ENCODE measurements at regions not wholly inside any gene's neighbourhood (a gene's known extent, or its start where the extent isn't known, plus 50 kb on each side); places are given as distances from the start of the nearest gene placed in this dataset.

DNA sequence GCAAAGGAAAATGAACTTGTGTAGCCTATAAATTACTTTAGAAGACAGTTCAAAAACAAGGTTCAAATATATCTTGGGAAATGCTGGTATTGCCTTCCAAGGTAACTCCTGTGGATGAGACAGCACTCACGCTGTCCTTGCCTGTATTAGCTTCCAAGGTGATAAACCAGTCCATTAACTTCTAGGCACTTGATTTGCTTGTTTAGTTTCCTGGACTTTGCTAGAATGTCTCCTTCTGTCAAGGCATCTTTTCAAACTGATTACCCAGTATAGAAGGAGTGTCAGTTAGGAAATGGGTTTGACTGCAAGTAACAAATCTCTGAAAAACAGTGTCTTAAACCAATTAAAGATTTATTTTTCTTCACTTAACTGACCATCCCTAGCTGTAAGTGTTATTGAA is 103.4 kb upstream of the SLC22A23 start:
- no peak for DNase-seq (ENCODE audit: extremely low read depth, low read depth)

GRCh38 chr6:3559561-3559960 is 102.7 kb upstream of the SLC22A23 start:
- no peak for DNase-seq (ENCODE audit: extremely low read depth, low read depth)

DNA sequence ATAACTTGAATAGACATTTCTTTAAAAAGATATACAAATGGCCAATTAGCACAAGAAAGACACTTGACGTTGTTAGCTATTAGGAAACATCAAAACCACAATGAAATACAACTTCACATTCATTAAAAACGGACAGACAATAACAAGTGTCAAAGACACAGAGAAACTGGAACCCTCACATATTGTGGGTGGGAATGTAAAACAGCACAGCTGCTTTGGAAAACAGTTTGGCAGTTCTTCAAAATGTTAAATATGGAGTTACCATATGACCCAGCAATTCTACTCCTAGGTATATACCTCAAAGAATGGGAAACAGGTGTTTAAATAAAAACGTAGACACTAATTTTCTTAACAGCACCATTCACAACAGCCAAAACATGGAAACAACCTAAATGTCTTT is 100.5 kb upstream of the SLC22A23 start:
- no peak for DNase-seq (ENCODE audit: extremely low read depth, low read depth)

DNA sequence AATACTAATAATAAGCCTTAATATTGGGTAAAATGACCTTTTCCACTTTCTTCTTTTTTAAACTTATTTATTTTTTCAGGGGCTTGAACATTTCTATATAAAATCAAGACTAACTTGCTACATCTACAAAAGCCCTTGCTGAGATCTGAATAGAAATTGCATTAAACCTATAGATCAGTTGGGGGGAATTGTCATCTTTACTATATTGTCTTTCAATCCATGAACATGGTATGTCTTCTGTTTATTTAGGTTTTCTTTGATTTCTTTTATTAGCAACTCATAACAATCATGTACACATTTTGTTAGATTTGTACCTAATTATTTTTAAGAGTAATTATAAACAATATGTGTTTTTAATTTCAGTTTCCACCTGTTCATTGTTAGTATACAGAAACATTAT is 96.4 kb upstream of the SLC22A23 start:
- no peak for DNase-seq (ENCODE audit: extremely low read depth, low read depth)

GRCh38 chr6:3551716-3552511 is 95.1 kb upstream of the SLC22A23 start:
- no peak for DNase-seq (ENCODE audit: extremely low read depth, low read depth)

DNA sequence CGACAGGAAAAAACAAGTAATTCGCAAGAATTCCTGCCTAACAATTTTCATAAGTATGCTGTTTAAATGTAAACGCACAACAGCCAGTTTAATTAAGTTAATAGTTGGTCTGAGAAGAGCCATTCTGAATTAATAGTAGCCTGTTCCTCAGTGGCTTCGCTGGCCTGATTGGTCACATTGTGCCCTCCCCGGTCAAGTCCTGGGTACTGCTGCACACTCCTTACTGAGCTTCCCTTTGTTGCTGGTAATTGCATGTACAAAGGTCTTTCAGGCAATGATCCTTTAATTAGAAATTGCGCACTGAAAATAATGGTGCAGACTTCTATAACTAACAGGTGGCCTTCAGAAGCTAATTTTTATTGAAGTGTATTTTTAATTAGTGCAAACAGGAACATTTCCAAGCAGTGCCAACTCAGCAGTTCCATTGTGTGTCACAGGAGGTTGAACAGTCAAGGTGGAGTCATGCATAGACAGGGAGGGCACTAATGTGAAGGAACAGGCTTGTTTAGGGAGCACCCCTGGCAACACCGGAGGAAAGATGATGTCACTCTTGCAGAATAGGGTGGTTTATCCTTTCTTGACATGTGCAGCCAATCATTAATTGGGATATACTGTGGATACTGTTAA is 92.6 kb upstream of the SLC22A23 start:
- no peak for DNase-seq (ENCODE audit: extremely low read depth, low read depth)

- no peak for DNase-seq (ENCODE audit: extremely low read depth, low read depth)
Observed at GRCh38 chr6:3546121-3546520, 89.3 kb upstream of the SLC22A23 start.

DNA sequence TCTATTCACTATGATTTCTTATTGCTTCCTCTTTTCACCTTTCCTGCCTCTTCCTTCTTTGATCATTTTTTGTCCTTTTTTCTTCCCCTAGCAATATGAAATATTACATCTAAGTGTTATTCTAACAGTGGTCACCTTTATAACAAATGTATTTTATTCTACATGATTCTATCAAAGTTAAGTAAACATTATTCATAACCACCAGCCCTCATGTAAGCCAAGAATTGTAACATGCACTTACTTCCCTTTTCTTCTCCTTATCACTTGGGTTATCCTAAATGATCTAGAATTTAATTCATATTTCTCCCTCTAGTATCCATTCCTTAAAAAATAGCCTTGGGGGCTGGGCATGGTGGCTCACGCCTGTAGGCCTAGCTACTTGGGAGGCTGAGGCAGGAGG is 88.3 kb upstream of the SLC22A23 start:
- DNase-seq (ENCODE audit: extremely low read depth, low read depth): no peak

DNA sequence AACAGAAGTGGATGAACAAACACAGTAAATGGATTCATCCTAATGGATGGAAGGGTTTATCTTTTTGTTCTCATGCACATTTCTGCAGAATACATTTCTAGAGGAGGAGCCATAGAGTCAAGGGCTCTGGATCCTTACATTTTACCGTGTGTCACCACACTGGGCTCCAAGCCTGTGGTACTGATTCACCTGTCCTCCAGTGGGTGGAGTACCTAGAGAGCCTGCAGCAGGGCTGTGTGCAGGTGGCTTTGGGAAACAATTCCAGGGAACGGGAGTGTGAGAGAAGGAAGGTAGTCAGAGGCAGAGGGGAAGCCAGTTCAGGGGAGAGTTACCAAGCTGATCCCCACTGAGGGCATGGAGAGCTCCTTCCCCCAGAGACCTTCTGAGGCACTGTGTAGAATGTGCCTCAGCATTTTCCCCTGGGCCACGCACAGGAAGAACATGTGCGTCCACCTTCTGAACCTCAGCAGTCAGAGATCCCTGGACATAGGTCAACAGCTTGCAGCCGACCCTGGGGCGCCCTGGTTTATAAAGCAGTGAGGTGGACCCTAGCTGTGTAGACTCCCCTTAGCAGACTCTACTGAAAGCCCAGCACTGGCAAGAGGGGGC is 85.3 kb upstream of the SLC22A23 start:
- DNase-seq (ENCODE audit: extremely low read depth, low read depth): no peak

- no peak for DNase-seq (ENCODE audit: extremely low read depth, low read depth)
Observed at GRCh38 chr6:3541006-3541585, 84.2 kb upstream of the SLC22A23 start.

- no peak for DNase-seq (ENCODE audit: extremely low read depth, low read depth)
Observed at GRCh38 chr6:3540253-3540820, 83.5 kb upstream of the SLC22A23 start.

DNA sequence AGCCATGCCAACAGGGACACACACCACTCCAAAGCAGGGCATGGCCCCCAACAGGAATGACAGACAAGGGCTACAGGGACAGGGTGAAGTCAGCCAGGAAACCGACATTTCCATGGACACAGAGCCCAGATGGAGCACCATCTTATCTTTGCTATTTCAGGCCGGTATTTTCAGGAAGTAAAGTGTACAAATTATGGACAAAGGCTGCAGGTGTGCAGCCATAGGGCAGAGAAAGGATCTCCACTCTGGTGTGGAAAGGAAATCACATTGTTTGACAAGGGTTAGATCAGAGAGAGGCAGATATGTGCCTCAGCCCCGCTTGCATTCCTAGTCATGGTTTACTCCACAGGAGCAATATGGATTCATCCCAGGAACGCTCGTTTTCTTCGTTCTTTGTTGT is 81.7 kb upstream of the SLC22A23 start:
- no peak for DNase-seq (ENCODE audit: extremely low read depth, low read depth)

GRCh38 chr6:3536901-3537300 is 80.1 kb upstream of the SLC22A23 start:
- no peak for DNase-seq (ENCODE audit: extremely low read depth, low read depth)

DNA sequence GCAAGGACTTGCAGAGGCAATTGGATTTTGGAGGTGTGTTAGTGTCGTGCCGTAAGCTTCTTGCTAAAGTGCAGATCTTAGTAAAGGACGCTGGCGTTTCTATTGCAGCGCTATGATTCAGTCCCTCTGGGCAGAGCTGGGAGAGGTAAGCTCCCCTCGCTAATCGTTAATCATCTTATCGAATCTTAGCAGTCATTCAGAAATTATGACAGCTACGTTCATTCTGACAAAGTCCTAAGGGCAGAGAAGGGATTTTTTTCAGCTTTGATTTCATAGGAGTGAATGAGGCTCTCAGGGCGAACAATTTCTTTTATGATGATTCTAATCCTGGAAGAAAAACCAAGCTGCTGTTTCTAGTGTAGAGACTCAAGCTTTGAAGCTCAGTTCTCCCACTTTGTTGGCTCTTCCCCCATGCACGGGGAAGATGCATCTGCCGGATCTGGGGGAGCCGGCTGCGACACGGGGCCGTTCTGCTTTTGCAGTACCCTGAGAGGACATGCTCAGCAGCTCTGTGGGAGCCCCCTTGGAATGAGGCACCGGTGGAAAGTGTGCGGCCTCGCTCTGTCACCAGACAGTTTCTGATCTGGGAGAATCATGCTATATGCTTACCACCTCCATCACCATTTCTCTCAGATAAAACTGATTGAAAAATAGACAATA is 79.1 kb upstream of the SLC22A23 start:
- DNase-seq (ENCODE audit: extremely low read depth, low read depth): no peak

DNA sequence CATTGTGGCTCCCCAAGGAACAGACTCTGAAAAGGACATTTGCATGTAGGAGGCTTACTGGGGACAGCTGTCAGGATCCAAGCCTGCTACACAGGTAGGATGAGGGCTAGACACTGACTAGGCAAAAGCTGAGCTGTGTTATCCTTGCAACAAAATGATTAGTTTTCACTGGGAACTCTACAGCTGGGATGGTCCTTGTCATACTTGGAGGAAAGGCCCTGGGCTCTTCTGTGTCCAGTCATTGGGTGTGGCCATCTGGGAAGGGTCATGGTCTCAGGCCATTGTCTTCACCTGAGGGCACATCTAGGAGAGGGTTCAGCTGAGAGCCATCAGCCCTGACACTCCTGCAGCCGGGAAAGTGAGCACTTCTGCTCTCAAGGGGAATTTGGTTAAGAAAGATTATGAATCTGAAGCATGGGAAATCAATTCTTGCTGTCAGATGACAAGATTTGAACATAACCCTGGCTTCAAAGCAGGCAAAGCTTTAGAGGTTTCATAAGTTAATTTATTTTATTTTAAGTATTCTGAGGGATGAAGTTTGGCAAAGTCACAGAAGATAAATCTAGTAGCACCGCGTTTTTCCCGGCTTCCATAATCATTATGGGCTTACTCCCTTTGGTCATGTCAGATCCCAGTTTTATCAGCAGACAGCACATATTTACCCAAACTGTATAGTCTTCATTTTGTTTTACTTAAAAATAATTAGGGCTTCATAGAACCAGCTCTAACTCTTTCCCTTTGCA is 78.4 kb upstream of the SLC22A23 start:
- DNase-seq (ENCODE audit: extremely low read depth, low read depth): no peak

GRCh38 chr6:3534599-3534998 is 77.7 kb upstream of the SLC22A23 start:
- DNase-seq (ENCODE audit: extremely low read depth, low read depth): no peak

GRCh38 chr6:3533981-3534380 is 77.1 kb upstream of the SLC22A23 start:
- no peak for DNase-seq (ENCODE audit: extremely low read depth, low read depth)

DNA sequence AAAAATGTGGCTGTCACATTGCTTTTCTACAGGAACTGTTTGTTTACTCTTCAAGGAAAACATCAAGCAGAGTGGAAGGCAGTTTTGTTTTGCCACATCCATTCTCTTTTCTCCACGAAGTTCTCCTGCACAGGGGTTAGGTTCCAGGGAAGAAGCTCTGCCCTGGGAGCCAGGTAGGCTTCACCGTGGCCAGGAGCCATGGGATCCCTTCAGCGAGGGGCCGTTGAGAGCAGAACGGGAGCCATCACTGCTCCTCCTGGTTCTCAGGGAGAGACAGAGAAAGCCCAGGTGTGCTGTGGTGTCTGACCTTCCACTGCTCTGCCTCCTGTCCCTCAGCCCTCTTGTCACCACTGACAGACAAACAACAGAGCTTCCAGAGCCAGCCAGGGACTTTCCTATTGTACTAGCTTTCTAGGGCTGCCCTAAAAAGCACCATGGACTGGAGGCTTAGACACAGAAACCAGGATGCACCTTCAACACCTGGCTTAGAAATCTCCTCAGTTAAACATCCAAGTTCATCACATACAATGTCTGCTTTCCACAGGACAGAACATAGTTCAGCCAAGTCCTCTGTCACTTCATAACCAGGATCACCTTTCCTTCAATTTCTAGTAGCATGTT is 75.6 kb upstream of the SLC22A23 start:
- DNase-seq (ENCODE audit: extremely low read depth, low read depth): no peak

GRCh38 chr6:3531481-3531880 is 74.6 kb upstream of the SLC22A23 start:
- DNase-seq (ENCODE audit: extremely low read depth, low read depth): no peak

DNA sequence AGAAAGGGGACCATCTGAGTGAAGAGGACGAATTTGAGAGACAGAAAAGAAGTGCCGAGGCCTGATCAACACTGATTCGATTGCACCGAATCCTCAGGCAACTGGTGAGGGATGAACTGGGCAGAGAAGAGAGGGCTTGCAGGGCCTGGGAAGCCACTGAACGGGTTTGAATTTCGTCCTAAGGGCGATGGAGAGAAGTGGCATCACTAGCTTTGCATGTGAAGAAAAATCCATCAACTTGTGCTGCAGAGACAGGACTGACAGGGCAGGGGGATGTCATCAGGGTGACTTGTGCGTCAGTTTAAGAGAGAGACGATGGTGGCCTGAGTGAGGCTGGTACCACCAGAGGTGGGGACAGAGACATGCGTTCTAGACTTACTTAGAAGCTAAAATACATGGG is 73.7 kb upstream of the SLC22A23 start:
- DNase-seq (ENCODE audit: extremely low read depth, low read depth): no peak
